K562 (cell line): ENCODE measurements at regions not wholly inside any gene's neighbourhood (a gene's known extent, or its start where the extent isn't known, plus 50 kb on each side); places are given as distances from the start of the nearest gene placed in this dataset.

Experiments
- AFF4 ChIP-seq: sonication (generic); formaldehyde crosslinking; IDR thresholded peaks from 2 replicates; pipeline ENCODE4 v1.8.0; 2023; ENCODE audit warnings: mild to moderate bottlenecking, missing genetic modification reagents
- ARHGAP35 ChIP-seq: fragments of 450-650 bp; IDR thresholded peaks from 2 replicates; pipeline ENCODE4 v1.6.1; 2018; ENCODE audit not compliant: partially characterized antibody
- CCNT2 ChIP-seq: IDR thresholded peaks from 2 replicates; pipeline ENCODE4 v1.6.1; 2011; ENCODE audit warnings: borderline replicate concordance, low read depth, mild to moderate bottlenecking, moderate library complexity, mixed read lengths, low read length; ENCODE audit not compliant: insufficient read length; ENCODE audit errors: extremely low read depth
- DPF2 ChIP-seq: fragments of 450-650 bp; IDR thresholded peaks from 2 replicates; pipeline ENCODE4 v1.6.1; 2016
- E2F4 ChIP-seq: sonication (generic); formaldehyde crosslinking; IDR thresholded peaks from 2 replicates; pipeline ENCODE4 v1.8.0; 2022; ENCODE audit warnings: mild to moderate bottlenecking, low read depth, missing genetic modification reagents
- EHMT2 ChIP-seq: fragments of 450-650 bp; IDR thresholded peaks from 2 replicates; pipeline ENCODE4 v1.6.1; 2018; ENCODE audit warnings: antibody characterized with exemption
- MAFG ChIP-seq: fragments of 450-650 bp; conservative IDR thresholded peaks from 2 replicates; pipeline ENCODE4 v1.6.1; 2016; ENCODE audit warnings: missing genetic modification characterization, missing compliant biosample characterization
- MTA1 ChIP-seq: fragments of 450-650 bp; IDR thresholded peaks from 2 replicates; pipeline ENCODE4 v1.6.1; 2017; ENCODE audit warnings: borderline replicate concordance
- PKNOX1 ChIP-seq: fragments of 450-650 bp; IDR thresholded peaks from 2 replicates; pipeline ENCODE4 v1.6.1; 2016
- PML ChIP-seq: IDR thresholded peaks from 2 replicates; pipeline ENCODE4 v1.6.1; 2012; ENCODE audit warnings: low read length, inconsistent platforms
- POLR2G ChIP-seq: fragments of 200-400 bp; formaldehyde crosslinking; IDR thresholded peaks from 2 replicates; pipeline ENCODE4 v1.6.1; 2017; ENCODE audit warnings: low read depth, mild to moderate bottlenecking, antibody characterized with exemption, low read length, moderate library complexity
- SMAD2 ChIP-seq: fragments of 150-350 bp; IDR thresholded peaks from 2 replicates; pipeline ENCODE4 v1.6.1; 2014; ENCODE audit warnings: low read depth, mild to moderate bottlenecking, low read length
- TARDBP ChIP-seq: fragments of 450-650 bp; IDR thresholded peaks from 2 replicates; pipeline ENCODE4 v1.6.1; 2016
- ZFX ChIP-seq: sonication (generic); formaldehyde crosslinking; IDR thresholded peaks from 2 replicates; pipeline ENCODE4 v1.8.0; 2022; ENCODE audit warnings: mild to moderate bottlenecking, missing genetic modification reagents, moderate library complexity
- ZHX1 ChIP-seq: fragments of 150-350 bp; conservative IDR thresholded peaks from 2 replicates; pipeline ENCODE4 v1.6.1; 2014; ENCODE audit warnings: low read length
- TF ChIP-seq, protein P1 (sequence below): sonication (generic); formaldehyde crosslinking; IDR thresholded peaks from 2 replicates; pipeline ENCODE4 v1.9.0; 2022; ENCODE audit warnings: mild to moderate bottlenecking, missing genetic modification reagents

DNA sequence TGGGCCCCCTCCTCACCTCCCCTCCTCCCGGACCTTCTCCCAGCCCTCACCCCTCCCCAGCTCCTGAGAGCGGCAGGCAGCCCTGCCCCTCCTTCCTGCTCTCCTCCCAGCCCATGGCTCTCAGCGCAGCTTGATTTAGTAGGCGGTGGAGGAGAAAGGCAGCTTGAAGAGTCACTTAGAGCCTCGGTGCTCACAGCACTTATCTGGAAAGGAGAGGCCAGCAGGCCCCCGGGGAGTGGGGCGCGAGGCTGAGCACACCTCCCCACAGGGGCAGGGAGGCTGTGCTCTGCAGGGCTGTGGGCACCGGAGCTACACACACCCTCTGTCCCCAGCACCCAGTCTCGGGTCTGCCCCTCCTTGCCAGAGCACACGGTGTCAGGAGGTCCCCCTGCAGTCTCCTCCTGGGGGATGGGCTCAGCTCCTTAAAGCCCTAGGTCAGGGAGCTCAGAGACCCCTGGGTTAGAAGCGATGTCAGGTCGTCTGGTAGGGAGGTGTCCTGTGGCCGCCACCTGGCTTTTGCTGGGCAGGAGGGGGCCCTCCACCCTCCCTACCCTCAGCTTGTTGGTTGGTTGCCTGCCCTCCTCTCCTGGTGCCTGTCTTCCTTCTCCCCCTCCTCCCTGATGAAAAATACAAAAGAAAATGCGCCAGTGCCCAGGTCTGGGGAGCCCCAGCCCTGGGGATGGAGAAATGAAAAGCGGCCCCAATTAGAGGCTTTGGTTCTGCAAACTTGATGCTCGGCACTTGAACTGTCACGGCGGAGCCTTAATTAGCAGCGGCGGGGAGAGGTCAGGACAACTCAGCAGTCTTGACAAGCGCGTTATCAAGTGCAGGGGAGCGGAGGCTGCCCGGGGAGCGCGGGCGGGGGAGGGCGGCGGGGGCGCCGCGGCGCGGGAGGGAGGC is 151.1 kb upstream of the GSE1 start (continued):
- TF ChIP-seq E2F4 (CRISPR knock-in tag): peak; percentile 48; the same call in 1 of the 2 replicates
- TF ChIP-seq, protein P1, sequence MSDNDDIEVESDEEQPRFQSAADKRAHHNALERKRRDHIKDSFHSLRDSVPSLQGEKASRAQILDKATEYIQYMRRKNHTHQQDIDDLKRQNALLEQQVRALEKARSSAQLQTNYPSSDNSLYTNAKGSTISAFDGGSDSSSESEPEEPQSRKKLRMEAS (CRISPR knock-in tag): peak; percentile 61
- TF ChIP-seq PKNOX1: peak; percentile 71
- 0 out of 2 replicates have a peak, but pooled peaks have one; percentile 73 for TF ChIP-seq AFF4
- 0 out of 2 replicates have a peak, but pooled peaks have one; percentile 20 for TF ChIP-seq PML
- TF ChIP-seq ARHGAP35: peak; percentile 72
- TF ChIP-seq DPF2: peak; percentile 83
- TF ChIP-seq EHMT2: 0 out of 2 replicates have a peak, but pooled peaks have one; percentile 17
- TF ChIP-seq CCNT2: peak; percentile 60
- TF ChIP-seq ZHX1: 0 out of 2 replicates have a peak, but pooled peaks have one; percentile 18
- 0 out of 2 replicates have a peak, but pooled peaks have one; percentile 15 for TF ChIP-seq MAFG (tag)
- no peak for TF ChIP-seq TARDBP
- TF ChIP-seq SMAD2: no peak
- peak; percentile 30; the same call in 1 of the 2 replicates for TF ChIP-seq MTA1
- TF ChIP-seq POLR2G: peak; percentile 45; the same call in 1 of the 2 replicates
- peak; percentile 29; the same call in 1 of the 2 replicates for TF ChIP-seq ZFX (CRISPR knock-in tag)
